NCI-H1417 (cell line): ENCODE measurements at regions not wholly inside any gene's neighbourhood (a gene's known extent, or its start where the extent isn't known, plus 50 kb on each side); places are given as distances from the start of the nearest gene placed in this dataset.

Experiments used
- DNase-seq, 3 experiments: peaks; one replicate each; lab custom pipeline; 2025; lab: John Stamatoyannopoulos, UW

- no peak for DNase-seq
These were observed 813.3 kb downstream of the BCL11B start for GRCh38 chr14:98458702-98459101.

GRCh38 chr14:98462908-98463307 lies 809.1 kb downstream of the BCL11B start:
- DNase-seq, result no peak

- no peak for DNase-seq
These were observed 805.2 kb downstream of the BCL11B start for GRCh38 chr14:98466807-98467206.

- DNase-seq, result no peak
These were observed 801.3 kb downstream of the BCL11B start for GRCh38 chr14:98470663-98471062.

GRCh38 chr14:98474900-98475299 lies 797.1 kb downstream of the BCL11B start:
- peak in 1 of 3 experiments; percentile 1 for DNase-seq

GRCh38 chr14:98477935-98478334 lies 794.1 kb downstream of the BCL11B start:
- no peak for DNase-seq

- no peak for DNase-seq
These were observed 782.9 kb downstream of the BCL11B start for GRCh38 chr14:98489115-98489514.

- no peak for DNase-seq
These were observed 777.4 kb downstream of the BCL11B start for GRCh38 chr14:98494582-98494981.

- peak; percentile 4 to 47 (median 23) for DNase-seq
These were observed 773.7 kb downstream of the BCL11B start for GRCh38 chr14:98498019-98498885.

GRCh38 chr14:98501335-98501734 lies 770.7 kb downstream of the BCL11B start:
- no peak for DNase-seq

GRCh38 chr14:98501836-98502235 lies 770.2 kb downstream of the BCL11B start:
- no peak for DNase-seq

- DNase-seq, result no peak
These were observed 768.7 kb downstream of the BCL11B start for GRCh38 chr14:98503086-98503815.

GRCh38 chr14:98507264-98507663 lies 764.7 kb downstream of the BCL11B start:
- DNase-seq, result no peak

GRCh38 chr14:98510392-98510791 lies 761.6 kb downstream of the BCL11B start:
- no peak for DNase-seq

GRCh38 chr14:98512501-98513251 lies 759.3 kb downstream of the BCL11B start:
- no peak for DNase-seq

- no peak for DNase-seq
These were observed 758.4 kb downstream of the BCL11B start for GRCh38 chr14:98513558-98513957.

- DNase-seq, result peak in 2 of 3 experiments; percentile 43 to 71
These were observed 758.0 kb downstream of the BCL11B start for GRCh38 chr14:98514016-98514415.

- DNase-seq, result no peak
These were observed 735.7 kb downstream of the BCL11B start for GRCh38 chr14:98536256-98536655.

- DNase-seq, result no peak
These were observed 729.7 kb downstream of the BCL11B start for GRCh38 chr14:98542316-98542715.

GRCh38 chr14:98543074-98543473 lies 728.9 kb downstream of the BCL11B start:
- DNase-seq, result no peak

GRCh38 chr14:98544174-98544573 lies 727.8 kb downstream of the BCL11B start:
- peak in 1 of 3 experiments; percentile 22 for DNase-seq

GRCh38 chr14:98545181-98545580 lies 726.8 kb downstream of the BCL11B start:
- no peak for DNase-seq
